ENCODE measurements at regions not wholly inside any gene's neighbourhood (a gene's known extent, or its start where the extent isn't known, plus 50 kb on each side); places are given as distances from the start of the nearest gene placed in this dataset.

DNA sequence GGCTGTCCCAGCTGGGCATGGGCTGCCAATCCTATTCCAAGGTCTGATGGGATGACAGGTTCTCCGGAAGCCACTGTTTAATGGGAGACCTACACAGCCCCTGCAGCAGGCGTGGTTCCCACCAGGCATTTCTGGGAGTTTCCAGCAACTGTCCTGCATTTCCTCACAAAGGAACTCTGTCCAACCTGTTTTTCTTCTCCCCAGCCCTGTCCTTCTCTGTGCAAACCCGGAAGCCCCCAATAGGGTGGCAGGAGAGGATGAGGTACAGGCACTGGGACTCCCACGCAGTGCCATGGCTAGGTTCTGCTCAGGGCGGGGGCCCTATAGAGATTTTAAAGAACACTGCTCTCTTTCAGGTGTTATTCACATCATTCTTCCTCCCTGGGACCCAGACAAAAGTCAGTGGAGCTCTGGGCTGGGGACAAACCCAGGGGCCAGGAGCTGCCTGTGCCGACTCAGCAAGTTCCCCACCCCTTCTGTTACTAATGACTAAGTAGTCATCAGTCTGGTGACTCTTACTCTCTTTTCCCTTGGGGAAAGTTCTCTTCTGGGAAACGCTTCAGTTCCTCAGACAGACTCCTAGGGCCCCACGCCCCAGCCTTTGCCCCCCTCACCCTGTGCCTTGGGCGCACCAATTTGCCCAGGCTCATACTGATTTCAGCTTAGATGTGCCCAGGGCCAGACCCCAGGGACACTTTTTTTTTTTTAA, 97.7 kb downstream of the CD47 start:
- 77 to 85% methylated on average over 9 of the region's 9 CpGs for WGBS, 2 donors
- Histone ChIP-seq H3K9ac (ENCODE audit: insufficient read depth in 1 of 2, low read length in 2 of 2) (no peak overlapping the region), H3K4me3 (no peak overlapping the region), H3K36me3 (ENCODE audit: control insufficient read depth in 4 of 4, insufficient read depth in 4 of 4, low read length in 4 of 4) (no peaks in the 10 kb centered on the region), H3K9me3 (ENCODE audit: control insufficient read depth in 4 of 4, insufficient read depth in 3 of 4, low read length in 3 of 4) (no peaks in the 10 kb centered on the region), H3K27me3 (ENCODE audit: control insufficient read depth in 3 of 3, insufficient read depth in 3 of 3, low read length in 2 of 3) (no peaks in the 10 kb centered on the region), H3K4me1 (ENCODE audit: control insufficient read depth in 5 of 5, insufficient read depth in 5 of 5, low read length in 5 of 5) (peaks cover 0 to 32% (median 18%) of the 10 kb centered on the region in 5 donors), H3K27ac (ENCODE audit: low read depth in 1 of 2, low read length in 1 of 2) (no peak overlapping the region)
- DNase-seq: no peak
- peak; percentile 29 for ATAC-seq (ENCODE audit: insufficient read depth, low FRiP score)
- TF ChIP-seq, protein P1, sequence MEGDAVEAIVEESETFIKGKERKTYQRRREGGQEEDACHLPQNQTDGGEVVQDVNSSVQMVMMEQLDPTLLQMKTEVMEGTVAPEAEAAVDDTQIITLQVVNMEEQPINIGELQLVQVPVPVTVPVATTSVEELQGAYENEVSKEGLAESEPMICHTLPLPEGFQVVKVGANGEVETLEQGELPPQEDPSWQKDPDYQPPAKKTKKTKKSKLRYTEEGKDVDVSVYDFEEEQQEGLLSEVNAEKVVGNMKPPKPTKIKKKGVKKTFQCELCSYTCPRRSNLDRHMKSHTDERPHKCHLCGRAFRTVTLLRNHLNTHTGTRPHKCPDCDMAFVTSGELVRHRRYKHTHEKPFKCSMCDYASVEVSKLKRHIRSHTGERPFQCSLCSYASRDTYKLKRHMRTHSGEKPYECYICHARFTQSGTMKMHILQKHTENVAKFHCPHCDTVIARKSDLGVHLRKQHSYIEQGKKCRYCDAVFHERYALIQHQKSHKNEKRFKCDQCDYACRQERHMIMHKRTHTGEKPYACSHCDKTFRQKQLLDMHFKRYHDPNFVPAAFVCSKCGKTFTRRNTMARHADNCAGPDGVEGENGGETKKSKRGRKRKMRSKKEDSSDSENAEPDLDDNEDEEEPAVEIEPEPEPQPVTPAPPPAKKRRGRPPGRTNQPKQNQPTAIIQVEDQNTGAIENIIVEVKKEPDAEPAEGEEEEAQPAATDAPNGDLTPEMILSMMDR (IDR thresholded peaks at IDR 0.05; ENCODE audit: control extremely low read depth, extremely low read depth): no peak

DNA sequence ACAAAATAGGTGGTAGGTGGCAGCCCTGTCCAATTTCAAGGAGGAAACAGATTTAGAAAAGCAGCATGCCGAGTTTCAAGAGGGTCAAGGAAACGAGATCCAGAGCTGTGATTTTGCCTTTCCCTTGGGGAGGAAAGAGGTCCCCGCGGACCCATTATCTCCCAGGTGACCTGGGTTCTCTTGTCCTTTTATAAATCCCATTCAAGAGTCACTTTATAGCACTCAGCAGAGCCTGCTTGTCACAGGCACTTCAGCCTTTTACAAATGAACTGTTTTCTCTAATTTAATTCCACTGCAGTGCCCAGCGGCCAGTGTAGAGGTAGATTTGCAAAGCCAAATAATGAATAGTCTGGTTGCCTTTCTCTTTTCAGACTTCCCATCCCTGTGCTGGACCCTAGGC, 99.9 kb downstream of the CD47 start:
- no peak for DNase-seq
- Histone ChIP-seq H3K4me3 (no peak overlapping the region), H3K4me1 (ENCODE audit: control insufficient read depth in 5 of 5, insufficient read depth in 5 of 5, low read length in 5 of 5) (peaks cover 8 to 49% (median 34%) of the 10 kb centered on the region in 5 donors)

DNA sequence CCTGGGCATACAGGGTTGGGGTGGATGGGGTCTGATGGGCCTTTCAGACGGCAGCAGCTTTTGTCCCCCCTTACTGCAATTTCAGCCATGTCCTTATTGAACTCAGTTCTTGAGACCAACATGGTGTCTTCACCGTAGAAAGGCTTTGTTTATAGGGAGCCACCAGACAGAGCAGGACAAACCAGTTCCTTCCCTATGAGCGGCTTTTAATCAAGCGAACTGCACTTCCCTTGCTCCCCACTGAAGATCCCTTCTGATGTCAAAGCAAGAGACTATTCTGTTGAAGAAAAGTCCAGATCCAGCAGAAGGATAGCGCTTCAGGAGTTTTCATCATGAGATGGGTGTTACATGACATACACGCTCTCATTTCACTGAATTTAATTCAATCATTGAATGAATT, 100.4 kb downstream of the CD47 start:
- Histone ChIP-seq H3K9ac (ENCODE audit: insufficient read depth in 1 of 2, low read length in 2 of 2) (no peak overlapping the region), H3K4me1 (ENCODE audit: control insufficient read depth in 5 of 5, insufficient read depth in 5 of 5, low read length in 5 of 5) (peaks cover 10 to 53% (median 34%) of the 10 kb centered on the region in 5 donors), H3K4me3 (no peak overlapping the region), H3K27ac (ENCODE audit: low read depth in 1 of 2, low read length in 1 of 2) (no peak overlapping the region), H3K36me3 (ENCODE audit: control insufficient read depth in 4 of 4, insufficient read depth in 4 of 4, low read length in 4 of 4) (no peaks in the 10 kb centered on the region), H3K9me3 (ENCODE audit: control insufficient read depth in 4 of 4, insufficient read depth in 3 of 4, low read length in 3 of 4) (no peaks in the 10 kb centered on the region), H3K27me3 (ENCODE audit: control insufficient read depth in 3 of 3, insufficient read depth in 3 of 3, low read length in 2 of 3) (no peaks in the 10 kb centered on the region)
- TF ChIP-seq, protein P1 (IDR thresholded peaks at IDR 0.05; ENCODE audit: control extremely low read depth, extremely low read depth): no peak
- ATAC-seq (ENCODE audit: insufficient read depth, low FRiP score) (no peak), DNase-seq (no peak)
- WGBS, 2 donors: 97% methylated on average over 6 of the region's 6 CpGs

More for the DNA sequence above, 99.9 kb downstream of the CD47 start:
- TF ChIP-seq, protein P1 (IDR thresholded peaks at IDR 0.05; ENCODE audit: control extremely low read depth, extremely low read depth): no peak
- ATAC-seq (ENCODE audit: insufficient read depth, low FRiP score): no peak
- Histone ChIP-seq H3K36me3 (ENCODE audit: control insufficient read depth in 4 of 4, insufficient read depth in 4 of 4, low read length in 4 of 4) (no peaks in the 10 kb centered on the region), H3K27me3 (ENCODE audit: control insufficient read depth in 3 of 3, insufficient read depth in 3 of 3, low read length in 2 of 3) (no peaks in the 10 kb centered on the region), H3K9ac (ENCODE audit: insufficient read depth in 1 of 2, low read length in 2 of 2) (no peak overlapping the region), H3K9me3 (ENCODE audit: control insufficient read depth in 4 of 4, insufficient read depth in 3 of 4, low read length in 3 of 4) (no peaks in the 10 kb centered on the region), H3K27ac (ENCODE audit: low read depth in 1 of 2, low read length in 1 of 2) (no peak overlapping the region)
- 78 to 81% methylated on average over 5 of the region's 5 CpGs for WGBS, 2 donors

DNA sequence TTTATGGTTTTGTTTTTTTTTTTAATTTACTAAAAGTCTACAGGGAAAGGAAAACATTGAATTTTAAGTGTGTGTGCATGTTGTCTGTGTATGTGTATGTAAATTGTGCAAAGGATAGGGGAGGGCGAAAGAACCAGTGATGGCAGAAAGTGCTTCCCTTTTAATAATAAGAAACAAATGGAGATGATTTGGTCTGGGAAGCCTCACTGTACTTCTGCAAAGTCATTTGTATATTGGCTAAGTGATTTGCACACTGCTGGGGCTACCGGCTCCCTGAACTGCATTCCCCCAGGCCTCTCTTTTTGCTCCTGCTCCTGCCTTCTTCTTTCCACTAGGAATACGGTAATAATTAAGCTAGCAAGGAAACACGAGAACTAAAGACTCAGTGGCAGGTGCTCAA, 101.2 kb downstream of the CD47 start:
- 40 to 47% methylated on average over 4 of the region's 4 CpGs for WGBS, 2 donors
- H3K4me1 ChIP-seq (ENCODE audit: control insufficient read depth in 5 of 5, insufficient read depth in 5 of 5, low read length in 5 of 5): peaks cover 11 to 56% (median 34%) of the 10 kb centered on the region in 5 donors
- no peak overlapping the region for H3K4me3 ChIP-seq
- no peaks in the 10 kb centered on the region for H3K36me3 ChIP-seq (ENCODE audit: control insufficient read depth in 4 of 4, insufficient read depth in 4 of 4, low read length in 4 of 4)
- no peak for DNase-seq
- ATAC-seq (ENCODE audit: insufficient read depth, low FRiP score): no peak
- TF ChIP-seq, protein P1 (IDR thresholded peaks at IDR 0.05; ENCODE audit: control extremely low read depth, extremely low read depth): no peak
- no peak overlapping the region for H3K9ac ChIP-seq (ENCODE audit: insufficient read depth in 1 of 2, low read length in 2 of 2)
- H3K9me3 ChIP-seq (ENCODE audit: control insufficient read depth in 4 of 4, insufficient read depth in 3 of 4, low read length in 3 of 4): no peaks in the 10 kb centered on the region
- no peak overlapping the region for H3K27ac ChIP-seq (ENCODE audit: low read depth in 1 of 2, low read length in 1 of 2)
- H3K27me3 ChIP-seq (ENCODE audit: control insufficient read depth in 3 of 3, insufficient read depth in 3 of 3, low read length in 2 of 3): no peaks in the 10 kb centered on the region
